ENCODE measurements at regions not wholly inside any gene's neighbourhood (a gene's known extent, or its start where the extent isn't known, plus 50 kb on each side); places are given as distances from the start of the nearest gene placed in this dataset.

DNA sequence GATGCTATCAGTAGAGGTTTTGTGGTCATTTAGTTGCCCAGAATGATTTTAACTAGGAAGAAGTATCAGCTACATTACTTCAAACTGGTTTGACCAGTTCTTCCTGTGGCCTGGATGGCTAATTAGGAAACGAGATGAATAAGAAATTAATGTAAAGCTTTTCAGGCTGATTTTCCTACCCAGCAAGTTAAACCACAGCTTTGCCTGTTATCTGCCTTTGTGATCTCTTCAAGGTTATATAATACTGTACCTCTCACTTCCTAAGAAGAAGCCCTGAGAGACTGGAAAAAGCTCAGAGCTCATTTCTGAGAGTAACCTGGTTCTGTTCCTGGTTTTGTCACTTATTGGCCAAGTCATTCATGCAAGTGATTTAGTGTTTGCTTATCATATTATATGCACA lies 782.2 kb upstream of the GOLIM4 start:
- TF ChIP-seq, protein P1, sequence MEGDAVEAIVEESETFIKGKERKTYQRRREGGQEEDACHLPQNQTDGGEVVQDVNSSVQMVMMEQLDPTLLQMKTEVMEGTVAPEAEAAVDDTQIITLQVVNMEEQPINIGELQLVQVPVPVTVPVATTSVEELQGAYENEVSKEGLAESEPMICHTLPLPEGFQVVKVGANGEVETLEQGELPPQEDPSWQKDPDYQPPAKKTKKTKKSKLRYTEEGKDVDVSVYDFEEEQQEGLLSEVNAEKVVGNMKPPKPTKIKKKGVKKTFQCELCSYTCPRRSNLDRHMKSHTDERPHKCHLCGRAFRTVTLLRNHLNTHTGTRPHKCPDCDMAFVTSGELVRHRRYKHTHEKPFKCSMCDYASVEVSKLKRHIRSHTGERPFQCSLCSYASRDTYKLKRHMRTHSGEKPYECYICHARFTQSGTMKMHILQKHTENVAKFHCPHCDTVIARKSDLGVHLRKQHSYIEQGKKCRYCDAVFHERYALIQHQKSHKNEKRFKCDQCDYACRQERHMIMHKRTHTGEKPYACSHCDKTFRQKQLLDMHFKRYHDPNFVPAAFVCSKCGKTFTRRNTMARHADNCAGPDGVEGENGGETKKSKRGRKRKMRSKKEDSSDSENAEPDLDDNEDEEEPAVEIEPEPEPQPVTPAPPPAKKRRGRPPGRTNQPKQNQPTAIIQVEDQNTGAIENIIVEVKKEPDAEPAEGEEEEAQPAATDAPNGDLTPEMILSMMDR (IDR thresholded peaks at IDR 0.05), result no peak
- no peak for TF ChIP-seq POLR2A (IDR thresholded peaks at IDR 0.05)
- no peak for TF ChIP-seq EP300 (IDR thresholded peaks at IDR 0.05)

Measured in suprapubic skin (tissue), 3 donors.